ENCODE measurements at regions not wholly inside any gene's neighbourhood (a gene's known extent, or its start where the extent isn't known, plus 50 kb on each side); places are given as distances from the start of the nearest gene placed in this dataset.

DNA sequence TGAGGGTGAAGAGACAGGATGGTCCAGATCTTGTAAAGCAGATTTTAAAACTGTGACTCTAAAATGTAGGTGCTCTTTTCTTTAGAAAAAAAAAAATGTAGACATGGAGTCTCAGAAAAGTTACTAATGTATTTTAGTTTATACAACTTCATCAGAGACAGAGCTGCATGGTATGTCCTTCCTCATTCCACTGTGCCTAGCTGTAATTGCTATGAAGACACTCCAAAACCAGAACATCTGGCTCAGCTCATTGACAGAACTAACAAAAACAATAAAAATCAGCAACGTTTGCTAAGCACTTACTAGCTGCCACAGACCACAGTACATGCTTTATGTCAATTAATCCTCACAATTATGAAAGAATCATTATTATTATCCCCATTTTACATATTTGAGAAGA, 160.7 kb downstream of the BARX2 start (continued):
- TF ChIP-seq, protein P1, sequence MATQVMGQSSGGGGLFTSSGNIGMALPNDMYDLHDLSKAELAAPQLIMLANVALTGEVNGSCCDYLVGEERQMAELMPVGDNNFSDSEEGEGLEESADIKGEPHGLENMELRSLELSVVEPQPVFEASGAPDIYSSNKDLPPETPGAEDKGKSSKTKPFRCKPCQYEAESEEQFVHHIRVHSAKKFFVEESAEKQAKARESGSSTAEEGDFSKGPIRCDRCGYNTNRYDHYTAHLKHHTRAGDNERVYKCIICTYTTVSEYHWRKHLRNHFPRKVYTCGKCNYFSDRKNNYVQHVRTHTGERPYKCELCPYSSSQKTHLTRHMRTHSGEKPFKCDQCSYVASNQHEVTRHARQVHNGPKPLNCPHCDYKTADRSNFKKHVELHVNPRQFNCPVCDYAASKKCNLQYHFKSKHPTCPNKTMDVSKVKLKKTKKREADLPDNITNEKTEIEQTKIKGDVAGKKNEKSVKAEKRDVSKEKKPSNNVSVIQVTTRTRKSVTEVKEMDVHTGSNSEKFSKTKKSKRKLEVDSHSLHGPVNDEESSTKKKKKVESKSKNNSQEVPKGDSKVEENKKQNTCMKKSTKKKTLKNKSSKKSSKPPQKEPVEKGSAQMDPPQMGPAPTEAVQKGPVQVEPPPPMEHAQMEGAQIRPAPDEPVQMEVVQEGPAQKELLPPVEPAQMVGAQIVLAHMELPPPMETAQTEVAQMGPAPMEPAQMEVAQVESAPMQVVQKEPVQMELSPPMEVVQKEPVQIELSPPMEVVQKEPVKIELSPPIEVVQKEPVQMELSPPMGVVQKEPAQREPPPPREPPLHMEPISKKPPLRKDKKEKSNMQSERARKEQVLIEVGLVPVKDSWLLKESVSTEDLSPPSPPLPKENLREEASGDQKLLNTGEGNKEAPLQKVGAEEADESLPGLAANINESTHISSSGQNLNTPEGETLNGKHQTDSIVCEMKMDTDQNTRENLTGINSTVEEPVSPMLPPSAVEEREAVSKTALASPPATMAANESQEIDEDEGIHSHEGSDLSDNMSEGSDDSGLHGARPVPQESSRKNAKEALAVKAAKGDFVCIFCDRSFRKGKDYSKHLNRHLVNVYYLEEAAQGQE (IDR thresholded peaks at IDR 0.05; ENCODE audit: borderline replicate concordance), result no peak
- TF ChIP-seq, protein P1 (CRISPR knock-in tag; IDR thresholded peaks at IDR 0.05; ENCODE audit: low read depth), result no peak
- TF ChIP-seq FOXK2 (conservative IDR thresholded peaks at IDR 0.05 in 1 of 2, IDR thresholded peaks at IDR 0.05 in 1 of 2; ENCODE audit: low read depth in 2 of 2), result no peak
- no peak for TF ChIP-seq ZNF311 (CRISPR knock-in tag; IDR thresholded peaks at IDR 0.05)
- TF ChIP-seq GATA2 (CRISPR knock-in tag; IDR thresholded peaks at IDR 0.05), result no peak
- TF ChIP-seq, protein P2, sequence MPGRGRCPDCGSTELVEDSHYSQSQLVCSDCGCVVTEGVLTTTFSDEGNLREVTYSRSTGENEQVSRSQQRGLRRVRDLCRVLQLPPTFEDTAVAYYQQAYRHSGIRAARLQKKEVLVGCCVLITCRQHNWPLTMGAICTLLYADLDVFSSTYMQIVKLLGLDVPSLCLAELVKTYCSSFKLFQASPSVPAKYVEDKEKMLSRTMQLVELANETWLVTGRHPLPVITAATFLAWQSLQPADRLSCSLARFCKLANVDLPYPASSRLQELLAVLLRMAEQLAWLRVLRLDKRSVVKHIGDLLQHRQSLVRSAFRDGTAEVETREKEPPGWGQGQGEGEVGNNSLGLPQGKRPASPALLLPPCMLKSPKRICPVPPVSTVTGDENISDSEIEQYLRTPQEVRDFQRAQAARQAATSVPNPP (IDR thresholded peaks at IDR 0.05; ENCODE audit: borderline replicate concordance, insufficient read depth, insufficient read length), result no peak
- TF ChIP-seq ZNF12 (CRISPR knock-in tag; IDR thresholded peaks at IDR 0.05), result no peak

All from K562 (cell line).